SIG-M5 treated with dmso at 0.1 percent for 504 hours (cell line): ENCODE measurements at regions not wholly inside any gene's neighbourhood (a gene's known extent, or its start where the extent isn't known, plus 50 kb on each side); places are given as distances from the start of the nearest gene placed in this dataset.

Experiments used
- DNase-seq: peaks from one replicate; lab custom pipeline; 2025; ENCODE audit not compliant: unreplicated experiment; lab: John Stamatoyannopoulos, UW

DNA sequence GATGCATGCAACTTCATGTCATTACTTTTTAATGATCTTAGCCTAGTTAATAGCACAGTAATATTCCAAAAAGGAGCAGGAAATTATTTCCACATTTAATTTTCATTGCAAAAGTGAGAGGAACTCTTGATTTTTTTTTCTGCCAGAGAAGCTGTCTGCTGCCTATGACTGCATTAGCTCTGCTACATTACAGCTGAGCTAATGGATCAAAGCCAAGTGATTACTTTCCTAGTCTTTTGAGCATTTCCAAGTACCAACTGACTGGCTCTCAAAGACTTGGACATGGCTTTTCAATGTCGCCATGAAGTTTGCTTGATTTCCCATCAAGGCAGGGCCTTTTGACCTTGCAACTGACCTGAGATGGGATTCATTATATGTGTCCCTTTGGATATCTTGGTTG is 356.6 kb upstream of the XYLT1 start:
- no peak for DNase-seq

DNA sequence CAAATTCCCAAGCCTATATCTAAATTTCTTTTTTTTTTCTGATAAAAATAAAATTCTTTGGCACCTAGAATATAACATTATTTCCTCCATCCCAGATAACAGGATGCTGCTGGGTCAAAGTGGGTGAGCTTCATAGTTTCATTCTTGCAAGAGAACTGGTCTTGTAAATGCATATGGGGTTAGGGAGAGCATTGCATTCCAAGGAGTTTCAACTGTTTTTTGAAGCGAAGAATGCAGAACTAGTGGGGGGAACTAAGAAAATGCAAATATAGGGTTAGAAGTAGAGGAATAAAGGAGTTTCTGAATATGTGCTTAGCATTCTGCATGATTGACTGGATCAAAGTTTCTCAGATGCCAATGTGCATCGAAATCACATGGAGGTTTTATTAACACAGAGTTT is 347.2 kb upstream of the XYLT1 start:
- no peak for DNase-seq

DNA sequence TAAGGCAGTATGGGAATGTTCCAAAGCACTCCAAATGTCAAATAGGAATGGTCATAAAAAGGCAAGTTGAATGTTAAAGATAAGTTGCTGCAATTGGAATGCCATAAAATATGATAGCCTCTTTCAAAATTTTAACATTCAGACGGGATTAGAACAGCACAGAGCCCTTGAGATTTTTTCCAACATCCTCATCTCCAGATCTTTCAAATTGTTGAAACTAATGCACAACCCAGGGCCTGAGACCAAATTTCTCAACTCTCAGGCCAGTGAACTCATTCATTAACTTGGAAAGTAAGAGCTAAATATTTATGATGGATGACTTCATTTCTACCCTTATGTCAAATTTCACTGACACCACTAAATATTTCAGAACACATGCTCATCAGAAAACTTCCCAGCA is 346.5 kb upstream of the XYLT1 start:
- DNase-seq = no peak

DNA sequence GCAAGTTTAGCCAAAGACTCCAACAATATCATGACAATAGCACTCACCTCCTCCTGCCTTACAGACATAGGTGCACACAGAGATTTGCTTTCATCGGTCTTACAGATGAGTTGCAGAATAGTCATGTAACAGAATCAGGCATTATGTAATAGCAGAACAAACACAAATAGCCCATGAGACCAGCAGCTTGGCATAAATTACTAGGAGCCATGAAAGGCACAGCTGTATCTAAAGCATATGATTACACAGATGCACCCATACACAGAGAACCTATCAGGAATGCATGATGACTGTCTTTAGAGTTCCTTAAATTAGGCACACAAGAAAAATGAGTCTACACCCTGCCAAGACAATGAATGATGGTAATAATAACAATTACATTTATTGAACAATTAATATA is 342.0 kb upstream of the XYLT1 start:
- DNase-seq = no peak

DNA sequence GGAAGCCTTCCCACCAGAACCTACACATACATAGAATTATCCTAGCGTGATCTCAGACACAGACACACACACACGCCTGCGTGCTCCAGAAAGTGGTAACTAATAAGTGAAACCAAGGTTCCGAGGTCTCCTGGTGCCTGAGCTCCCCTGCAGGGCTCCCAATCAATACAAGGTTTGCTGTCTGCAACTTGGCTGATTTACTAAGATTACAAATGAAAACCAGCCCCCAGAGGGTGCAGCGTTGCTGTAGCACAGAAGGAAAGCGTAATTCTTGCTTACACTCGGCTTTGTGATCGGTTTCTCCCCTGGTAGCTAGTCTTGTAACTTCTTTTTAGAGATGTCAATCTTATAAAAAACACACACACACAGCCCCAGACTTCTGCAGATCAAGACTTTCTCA is 334.1 kb upstream of the XYLT1 start:
- DNase-seq = no peak

DNA sequence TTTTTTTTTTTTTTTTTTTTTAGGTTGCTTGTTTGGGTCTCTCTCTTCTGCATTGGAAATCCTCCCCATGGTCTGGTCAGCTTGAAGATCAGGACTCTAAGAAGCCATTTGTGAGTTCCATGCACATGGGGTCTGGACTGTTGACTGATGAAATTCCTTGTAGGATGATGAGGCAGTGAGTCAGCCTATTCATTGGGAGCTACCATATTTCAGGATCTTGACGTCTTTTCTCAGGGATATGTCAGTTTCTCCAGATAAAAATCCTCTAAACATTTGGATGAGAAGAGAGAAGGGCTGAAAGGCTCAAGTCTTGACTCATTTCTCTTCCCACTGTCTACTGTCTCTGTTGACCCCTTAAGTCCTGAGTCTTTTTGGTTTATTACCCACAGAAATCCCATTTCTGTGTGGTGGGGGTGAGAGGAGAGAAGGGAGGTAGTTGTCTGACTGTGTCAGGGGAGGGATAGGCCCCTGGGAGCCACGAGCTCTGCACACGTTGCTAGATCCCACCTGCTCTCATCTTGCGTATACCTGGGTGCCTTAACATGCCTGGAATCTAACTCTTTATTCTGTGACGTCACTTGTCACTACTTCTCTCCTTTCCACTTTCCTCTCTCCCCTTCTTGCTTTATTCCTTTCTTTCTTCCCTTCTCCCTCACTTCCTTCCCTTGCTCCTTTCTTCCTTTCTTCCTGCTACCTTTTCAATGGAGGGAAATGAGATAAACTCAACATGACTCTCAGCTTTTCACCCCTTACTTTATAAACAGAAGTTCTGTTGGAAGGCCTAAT is 333.1 kb upstream of the XYLT1 start:
- no peak for DNase-seq

DNA sequence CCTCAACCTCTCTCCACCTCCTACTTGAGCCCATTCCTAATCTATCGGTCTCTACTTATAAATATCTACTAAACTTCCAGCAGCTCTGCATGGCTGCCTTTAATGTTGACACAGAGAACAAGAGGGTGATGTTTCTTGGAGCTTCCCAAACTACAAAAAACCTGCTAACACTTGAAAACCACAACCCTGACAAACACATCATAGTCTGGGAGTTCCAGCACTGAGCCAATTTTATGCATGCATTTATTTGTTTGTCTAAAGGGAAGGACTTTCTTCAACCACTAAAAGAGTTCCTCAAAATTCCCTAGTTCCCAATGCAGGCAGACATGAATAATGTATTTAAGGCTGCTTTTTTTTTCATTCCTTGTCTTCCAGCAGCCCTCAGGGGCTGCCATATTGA is 331.8 kb upstream of the XYLT1 start:
- DNase-seq = no peak

DNA sequence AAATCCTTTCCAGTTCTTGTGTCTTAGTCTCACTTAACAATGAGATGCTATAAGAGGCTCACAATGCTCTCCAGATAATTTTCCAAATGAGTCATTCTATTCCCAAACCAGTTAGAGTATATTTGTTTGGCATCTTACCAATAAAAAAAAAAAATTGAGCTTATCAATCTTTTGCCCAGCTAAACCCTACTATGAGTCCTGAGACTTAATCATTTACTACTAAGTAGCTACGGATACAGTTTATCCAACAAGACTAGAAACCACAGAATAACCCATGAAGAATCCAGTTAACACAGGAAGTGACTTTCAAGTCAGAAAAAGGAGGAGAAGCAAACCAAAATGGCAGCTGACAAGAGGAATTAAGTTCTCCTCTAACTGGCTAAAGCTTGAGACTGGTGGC is 330.3 kb upstream of the XYLT1 start:
- DNase-seq = no peak

DNA sequence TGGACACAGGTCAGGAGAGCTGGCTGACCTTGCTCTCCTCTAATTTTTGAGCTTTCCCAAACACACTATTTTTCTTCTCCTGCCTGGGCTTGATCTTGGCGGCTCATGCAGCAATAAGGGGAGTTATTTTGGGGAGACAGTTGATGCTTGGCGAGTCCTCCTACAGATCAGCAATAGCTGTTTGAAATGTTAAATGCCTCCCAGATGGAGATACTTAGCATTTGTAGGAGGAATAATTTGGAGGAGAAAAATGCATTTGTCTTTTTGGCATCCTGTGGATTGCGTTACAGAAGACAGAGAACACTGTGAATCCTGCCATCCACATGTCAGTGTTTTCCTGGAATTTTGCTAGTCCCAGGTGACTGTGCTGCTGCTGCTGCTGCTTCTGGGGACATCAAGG is 328.0 kb upstream of the XYLT1 start:
- DNase-seq = no peak

DNA sequence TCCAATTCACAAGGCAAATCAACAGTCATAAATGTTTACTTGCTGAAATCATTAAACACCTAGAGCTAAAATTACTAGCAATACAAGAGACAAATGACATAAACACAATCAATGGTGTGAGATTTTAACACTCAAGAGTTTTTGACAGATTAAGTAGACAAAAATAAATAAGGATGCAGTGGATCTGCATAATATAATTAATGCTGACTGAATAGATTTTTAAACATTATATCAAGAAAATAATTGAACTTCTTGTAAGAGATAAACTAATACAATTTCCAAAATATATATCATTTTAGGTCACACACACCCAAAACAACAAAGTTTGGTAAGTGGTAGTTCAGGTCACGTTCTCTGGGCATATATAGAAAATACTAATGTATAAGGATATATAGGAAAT is 322.6 kb upstream of the XYLT1 start:
- DNase-seq = no peak

DNA sequence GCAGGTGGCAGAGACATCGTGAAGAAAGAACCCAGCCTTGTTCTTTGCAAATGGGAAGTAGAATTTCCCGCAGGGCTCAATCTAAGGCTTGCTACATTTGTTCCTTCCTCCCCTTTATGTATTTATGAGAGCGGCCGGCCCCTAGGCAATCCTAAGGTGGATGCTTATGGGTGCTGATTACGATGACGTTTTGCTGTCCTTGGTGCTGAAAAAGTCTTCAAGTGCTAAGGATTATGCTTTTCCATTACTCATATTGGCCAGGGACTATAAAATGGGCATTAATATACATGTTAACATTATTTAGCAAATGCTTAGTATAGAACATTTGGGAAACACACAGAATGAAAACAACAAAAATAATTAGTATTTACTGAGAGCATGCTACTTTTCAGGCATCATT is 313.3 kb upstream of the XYLT1 start:
- DNase-seq = no peak

DNA sequence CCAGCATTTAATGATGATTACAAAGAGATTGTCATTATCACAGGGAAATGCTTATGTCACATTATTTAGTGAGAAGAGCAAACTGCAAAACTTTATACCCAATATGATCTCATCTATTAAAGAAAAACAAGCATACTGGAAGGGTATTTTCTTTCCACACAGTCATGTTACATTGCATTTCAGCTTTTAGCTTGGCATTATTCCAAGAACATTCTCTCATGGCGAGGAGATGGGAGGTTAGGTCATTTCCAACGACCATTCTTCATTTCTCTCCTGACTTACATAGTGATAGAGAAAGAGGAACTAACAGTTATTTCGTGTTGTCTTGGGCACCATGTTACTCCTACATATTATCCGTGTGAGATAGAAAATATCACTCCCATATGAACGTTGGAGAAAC is 309.4 kb upstream of the XYLT1 start:
- no peak for DNase-seq

DNA sequence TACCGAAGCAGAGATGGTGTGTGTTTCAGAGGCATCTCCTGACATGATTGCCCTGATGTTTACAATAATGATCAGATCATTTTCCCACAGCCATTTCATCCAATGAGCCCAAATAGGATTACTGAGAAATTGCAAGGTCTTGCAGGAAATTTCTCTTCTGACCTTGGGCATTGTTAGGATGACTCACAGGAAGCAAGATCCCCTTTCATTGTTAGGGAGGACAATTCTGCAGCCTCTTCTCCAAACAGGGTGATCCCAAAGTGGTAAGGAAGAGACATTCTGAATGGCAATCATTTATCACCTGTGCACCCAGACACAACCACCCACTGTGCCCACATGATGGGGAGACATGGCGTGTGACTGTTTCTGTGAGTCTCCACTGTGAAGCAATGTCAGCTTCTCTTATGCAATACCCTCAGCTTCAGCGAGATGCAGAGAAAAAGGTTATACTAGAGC is 306.7 kb upstream of the XYLT1 start:
- DNase-seq = no peak

DNA sequence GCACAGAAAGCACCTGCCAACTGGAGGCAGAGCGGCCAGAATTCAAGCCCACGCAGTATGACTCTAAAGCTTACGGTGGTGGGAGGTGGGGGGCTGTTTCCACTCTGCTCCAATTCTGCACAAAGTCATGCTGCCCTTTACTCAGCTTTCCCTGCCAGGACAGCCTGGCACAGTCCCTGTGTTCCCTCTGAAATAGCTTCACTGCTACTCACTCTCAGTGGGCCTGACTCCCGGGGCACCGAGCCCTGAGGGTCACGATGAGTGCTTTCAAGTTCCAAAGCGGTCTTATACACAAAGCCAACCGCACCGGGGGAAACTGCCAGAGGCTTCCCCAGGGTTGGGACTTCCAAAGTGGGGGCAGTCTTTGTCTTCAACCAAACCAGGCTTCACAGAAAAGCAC is 306.1 kb upstream of the XYLT1 start:
- DNase-seq = no peak

DNA sequence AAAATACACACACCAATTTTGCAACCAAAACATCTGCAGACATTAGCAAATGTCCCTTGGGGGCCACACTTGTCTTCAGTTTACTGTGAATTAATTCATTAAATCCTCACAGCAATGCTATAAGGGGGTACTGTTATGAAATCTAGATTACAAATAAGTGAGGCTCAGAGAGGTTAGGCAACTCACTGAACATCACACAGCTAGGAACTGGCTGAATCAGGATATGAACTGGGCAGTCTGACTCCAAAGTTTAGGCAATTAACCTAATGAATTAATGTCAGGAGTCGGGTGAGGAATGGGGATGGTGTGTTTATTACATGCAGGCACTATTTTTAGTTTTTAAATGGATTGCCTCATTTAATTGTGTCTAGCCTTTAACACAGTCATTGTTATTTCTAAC is 305.7 kb upstream of the XYLT1 start:
- no peak for DNase-seq

DNA sequence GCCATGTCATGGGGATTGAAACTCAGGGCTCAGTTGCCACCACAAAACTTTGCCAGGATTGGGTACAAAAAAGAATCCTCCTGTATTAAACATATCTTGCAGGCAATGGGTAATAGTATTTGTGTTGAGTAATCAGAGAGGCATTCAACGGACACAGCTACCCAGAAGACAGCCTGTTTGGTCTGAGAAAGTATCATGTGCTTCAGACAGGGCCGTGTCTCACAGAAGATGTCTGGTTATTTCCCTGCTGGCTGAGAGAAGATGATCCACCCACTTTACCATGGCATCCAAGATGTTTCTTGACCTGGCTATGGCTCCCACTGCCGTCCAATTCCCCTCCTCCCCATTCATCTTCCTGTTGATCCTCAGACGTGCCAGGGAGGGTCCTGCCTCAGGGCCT is 304.3 kb upstream of the XYLT1 start:
- no peak for DNase-seq

DNA sequence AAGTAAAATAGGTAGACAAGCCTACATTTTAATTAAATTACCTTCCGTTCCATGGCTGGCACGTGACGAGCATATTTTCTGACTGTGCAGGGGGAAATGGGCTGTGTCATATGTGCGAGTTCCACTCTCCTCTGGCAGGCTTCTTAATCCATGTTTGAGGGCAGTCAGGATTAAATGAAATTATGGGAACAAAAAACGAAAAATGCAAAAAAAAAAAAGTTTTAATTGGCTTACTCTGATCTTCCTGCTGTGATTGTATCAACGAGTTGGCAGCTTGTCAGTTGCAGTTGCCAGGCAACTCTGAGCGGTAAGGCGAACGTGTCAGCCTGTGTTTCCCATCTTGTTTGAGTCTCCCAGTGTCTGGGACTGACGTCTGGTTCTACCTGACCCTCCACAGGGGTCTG is 302.9 kb upstream of the XYLT1 start:
- no peak for DNase-seq

DNA sequence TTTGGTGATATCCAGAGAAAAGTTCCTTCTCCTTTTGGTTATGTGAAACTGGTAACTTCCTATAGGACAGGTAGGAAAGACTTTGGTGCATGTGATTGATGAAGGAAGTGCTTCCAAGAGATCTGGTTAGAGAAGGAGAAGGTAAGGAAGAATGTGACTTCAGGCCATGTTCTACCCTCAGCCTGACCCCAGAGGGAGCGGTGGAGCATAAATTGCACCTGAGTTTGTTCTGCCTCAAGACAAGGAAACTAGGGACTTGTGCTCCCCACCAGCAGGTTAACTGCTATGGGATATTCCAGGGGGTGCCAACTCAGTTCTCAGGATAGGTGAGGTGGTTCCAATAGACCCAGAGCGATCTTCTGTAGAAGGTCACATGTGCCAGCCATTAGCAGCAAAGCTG is 299.3 kb upstream of the XYLT1 start:
- no peak for DNase-seq

DNA sequence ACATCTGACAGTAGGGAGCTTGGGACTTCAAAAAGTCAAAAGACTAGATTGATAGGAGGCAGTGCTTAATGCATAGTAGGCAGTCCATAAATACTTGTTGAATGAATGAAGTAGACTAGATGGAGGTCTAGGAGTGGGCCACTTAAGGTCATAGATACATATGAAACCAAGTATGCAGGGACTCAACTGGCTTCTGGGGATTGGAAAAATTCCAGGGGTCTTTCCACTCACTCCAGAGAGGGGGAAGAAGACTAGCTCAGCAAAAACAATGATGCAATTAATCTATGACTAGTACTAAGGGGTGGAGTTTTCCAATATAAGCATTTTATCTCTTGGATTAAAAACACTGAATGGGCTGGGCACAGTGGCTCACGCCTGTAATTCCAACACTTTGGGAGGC is 298.3 kb upstream of the XYLT1 start:
- no peak for DNase-seq

DNA sequence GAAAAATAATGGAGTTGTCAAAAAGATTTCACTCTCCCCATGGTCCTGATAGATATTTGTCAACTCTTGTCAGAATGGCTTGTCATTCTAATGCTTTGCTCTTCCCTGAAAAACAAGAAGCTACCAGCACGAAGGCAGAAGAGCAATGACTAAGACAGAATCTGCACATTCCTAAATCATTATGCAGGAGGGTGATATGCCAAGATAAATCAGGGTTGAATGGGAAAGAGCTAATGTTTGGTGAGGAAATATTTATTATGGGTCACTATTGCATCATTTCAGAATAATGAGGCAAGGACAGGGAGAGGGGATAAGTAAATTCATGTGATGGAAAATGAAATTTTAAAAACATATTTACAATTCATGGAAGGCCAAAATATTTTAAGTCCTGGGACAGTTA is 297.5 kb upstream of the XYLT1 start:
- no peak for DNase-seq

DNA sequence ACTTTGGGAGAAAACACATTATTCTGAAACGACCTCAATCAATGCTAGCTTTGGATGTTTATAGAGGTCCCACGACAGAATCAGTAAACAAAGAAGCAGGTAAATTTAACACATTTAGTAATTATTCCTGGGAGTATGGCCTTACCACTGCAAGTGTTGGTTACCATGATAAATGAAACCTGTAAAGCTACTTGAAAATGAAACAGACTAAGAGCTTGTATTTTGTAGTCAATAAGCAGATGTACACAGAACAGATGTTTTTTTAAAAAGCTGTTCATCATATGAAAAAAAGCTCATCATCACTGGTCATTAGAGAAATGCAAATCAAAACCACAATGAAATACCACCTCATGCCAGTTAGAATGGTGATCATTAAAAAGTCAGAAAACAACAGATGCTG is 295.3 kb upstream of the XYLT1 start:
- DNase-seq = no peak

DNA sequence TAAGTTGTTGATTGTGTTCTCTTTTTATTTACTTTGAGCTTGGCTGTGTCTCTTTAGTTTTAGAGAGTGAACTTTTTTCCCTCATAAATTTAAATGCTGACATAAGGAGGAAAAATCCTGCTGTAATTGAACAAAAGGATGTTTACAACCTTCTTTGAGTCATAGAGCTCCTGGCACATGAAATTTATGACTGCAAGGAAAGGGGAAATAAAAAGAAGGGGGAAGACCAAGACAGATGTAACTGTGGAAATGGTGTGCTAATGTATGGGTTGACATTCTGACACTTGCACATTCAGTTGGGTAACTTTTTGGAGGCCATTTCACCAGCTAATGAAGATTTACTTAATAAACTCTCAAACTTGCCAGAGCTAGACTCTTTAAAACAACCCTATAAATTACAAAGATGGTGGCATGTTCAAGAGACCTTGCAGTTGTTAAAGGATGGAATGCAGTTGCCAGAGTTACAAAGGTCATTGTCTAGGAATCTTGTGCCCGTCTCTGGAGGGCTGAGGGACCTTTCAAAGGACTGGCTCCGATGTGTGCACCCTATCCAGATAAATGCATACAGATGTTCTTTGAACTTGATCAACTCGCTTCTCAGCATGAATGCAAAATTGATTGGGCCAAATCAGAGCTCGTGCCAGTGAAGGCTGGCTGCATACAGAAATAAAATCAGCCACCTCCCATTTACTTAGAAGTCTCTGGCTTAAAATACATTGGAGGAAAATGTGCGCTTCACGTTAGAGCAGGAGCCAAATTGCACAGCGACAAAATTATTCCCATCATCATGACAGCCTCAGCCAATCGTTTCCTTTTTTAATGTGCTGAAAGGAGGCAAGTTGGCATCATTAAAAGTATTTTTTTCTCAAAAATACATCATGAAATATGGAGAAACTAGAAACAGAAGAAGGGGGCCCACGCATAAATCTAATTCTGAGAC is 289.0 kb upstream of the XYLT1 start:
- DNase-seq = no peak
